Fibroblast of pulmonary artery (primary cell): ENCODE measurements at regions not wholly inside any gene's neighbourhood (a gene's known extent, or its start where the extent isn't known, plus 50 kb on each side); places are given as distances from the start of the nearest gene placed in this dataset.

Source experiments
- DNase-seq: peaks from one replicate; pipeline ENCODE4 v3.0.0-alpha.2; 2010; ENCODE audit warnings: low read depth
- H3K4me3 ChIP-seq: replicated peaks from 2 replicates; pipeline ENCODE4 v1.5.1; 2011; ENCODE audit warnings: low read depth, mild to moderate bottlenecking, control low read depth, low read length, moderate library complexity
- CTCF ChIP-seq: IDR thresholded peaks from 2 replicates; pipeline ENCODE4 v1.5.1; 2011; ENCODE audit warnings: mild to moderate bottlenecking, control low read depth, low read length, inconsistent platforms; ENCODE audit errors: missing control alignments

GRCh38 chr2:183232161-183232865 is 108.1 kb downstream of the NUP35 start:
- TF ChIP-seq CTCF = no peak

GRCh38 chr2:183242937-183243336 is 118.7 kb downstream of the NUP35 start:
- DNase-seq = peak; percentile 43
- no peak overlapping the region for H3K4me3 ChIP-seq
- TF ChIP-seq CTCF = no peak

More at GRCh38 chr2:183232161-183232865, 108.1 kb downstream of the NUP35 start:
- DNase-seq = peak; percentile 31
- H3K4me3 ChIP-seq = no peak overlapping the region

- H3K4me3 ChIP-seq = no peak overlapping the region
- no peak for TF ChIP-seq CTCF
- DNase-seq = no peak
Measured at GRCh38 chr2:183243758-183244157, 119.5 kb downstream of the NUP35 start.

- no peak for TF ChIP-seq CTCF
- no peak overlapping the region for H3K4me3 ChIP-seq
- DNase-seq = no peak
Measured at GRCh38 chr2:183244300-183244844, 120.1 kb downstream of the NUP35 start.

GRCh38 chr2:183248866-183249567 is 124.8 kb downstream of the NUP35 start:
- peak; percentile 54 for DNase-seq
- TF ChIP-seq CTCF = peak; percentile 52
- H3K4me3 ChIP-seq = no peak overlapping the region

- TF ChIP-seq CTCF = no peak
- H3K4me3 ChIP-seq = no peak overlapping the region
- no peak for DNase-seq
Measured at GRCh38 chr2:183250061-183250460, 125.8 kb downstream of the NUP35 start.
